Prostate gland (tissue), 2 donors: ENCODE measurements at regions not wholly inside any gene's neighbourhood (a gene's known extent, or its start where the extent isn't known, plus 50 kb on each side); places are given as distances from the start of the nearest gene placed in this dataset.

ENCODE experiments used
- DNase-seq: peaks from one replicate; pipeline ENCODE4 v3.0.0-alpha.2; 2019; ENCODE audit warnings: low spot score
- H3K27ac ChIP-seq, 2 donors: fragments of 200-600 bp; sonication (generic); 2 replicates each; pipeline ENCODE4 v1.5.1; 2017 to 2019
- H3K27me3 ChIP-seq: fragments of 200-600 bp; sonication (generic); replicated peaks from 2 replicates; pipeline ENCODE4 v1.5.1; 2019; ENCODE audit not compliant: insufficient read depth
- H3K36me3 ChIP-seq, 2 donors: fragments of 200-600 bp; sonication (generic); 1 replicate in 1 of 2; 2 replicates in 1 of 2; pipeline versions ENCODE4 v1.5.1 to v1.8.1; 2017 to 2019
- H3K4me1 ChIP-seq: fragments of 200-600 bp; sonication (generic); replicated peaks from 2 replicates; pipeline ENCODE4 v1.5.1; 2019
- H3K4me3 ChIP-seq, 2 donors: fragments of 200-600 bp; sonication (generic); 2 replicates each; pipeline ENCODE4 v1.5.1; 2017 to 2019
- H3K9me3 ChIP-seq: fragments of 200-600 bp; sonication (generic); 2 replicates; pipeline ENCODE4 v1.5.1; 2017
- POLR2A ChIP-seq: fragments of 450-650 bp; IDR thresholded peaks from one replicate; pipeline ENCODE4 v1.6.1; 2016; ENCODE audit warnings: antibody characterized with exemption, mild to moderate bottlenecking
- POLR2AphosphoS5 ChIP-seq: sonication (generic); formaldehyde crosslinking; IDR thresholded peaks from one replicate; pipeline ENCODE4 v1.6.1; 2017; ENCODE audit warnings: antibody characterized with exemption
- WGBS: methylation state at CpG from one replicate; pipeline ENCODE4 v1.1.5; 2018; 5-methylcytosine and 5-hydroxymethylcytosine counted together
- intact Hi-C: fragments of 100-400 bp; cut with DNase I; formaldehyde crosslinking; loops from one replicate; pipeline ENCODE4 v1.14.2; 2022
- TF ChIP-seq, protein P1 (sequence below), 4 experiments: fragments of 200-600 bp in 2 of 4; fragments of 450-650 bp in 2 of 4; sonication (generic) in 2 of 4; IDR thresholded peaks; 1 replicate in 3 of 4; 2 replicates in 1 of 4; pipeline ENCODE4 v1.5.1; 2016 to 2019; ENCODE audit warnings: antibody characterized with exemption in 4 of 4, mild to moderate bottlenecking in 2 of 4, moderate library complexity in 2 of 4

- intact Hi-C loops = no loop called here
- TF ChIP-seq POLR2AphosphoS5 (no peak), POLR2A (no peak)
- TF ChIP-seq, protein P1, sequence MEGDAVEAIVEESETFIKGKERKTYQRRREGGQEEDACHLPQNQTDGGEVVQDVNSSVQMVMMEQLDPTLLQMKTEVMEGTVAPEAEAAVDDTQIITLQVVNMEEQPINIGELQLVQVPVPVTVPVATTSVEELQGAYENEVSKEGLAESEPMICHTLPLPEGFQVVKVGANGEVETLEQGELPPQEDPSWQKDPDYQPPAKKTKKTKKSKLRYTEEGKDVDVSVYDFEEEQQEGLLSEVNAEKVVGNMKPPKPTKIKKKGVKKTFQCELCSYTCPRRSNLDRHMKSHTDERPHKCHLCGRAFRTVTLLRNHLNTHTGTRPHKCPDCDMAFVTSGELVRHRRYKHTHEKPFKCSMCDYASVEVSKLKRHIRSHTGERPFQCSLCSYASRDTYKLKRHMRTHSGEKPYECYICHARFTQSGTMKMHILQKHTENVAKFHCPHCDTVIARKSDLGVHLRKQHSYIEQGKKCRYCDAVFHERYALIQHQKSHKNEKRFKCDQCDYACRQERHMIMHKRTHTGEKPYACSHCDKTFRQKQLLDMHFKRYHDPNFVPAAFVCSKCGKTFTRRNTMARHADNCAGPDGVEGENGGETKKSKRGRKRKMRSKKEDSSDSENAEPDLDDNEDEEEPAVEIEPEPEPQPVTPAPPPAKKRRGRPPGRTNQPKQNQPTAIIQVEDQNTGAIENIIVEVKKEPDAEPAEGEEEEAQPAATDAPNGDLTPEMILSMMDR (IDR thresholded peaks at IDR 0.05) = no peak
- no peaks in the 10 kb centered on the region for H3K4me1 ChIP-seq
- H3K36me3 ChIP-seq = no peaks in the 10 kb centered on the region
- no peak for DNase-seq
- no peak overlapping the region for H3K27ac ChIP-seq
- peaks cover 2% of the 10 kb centered on the region for H3K27me3 ChIP-seq
- 100% methylated on average over 1 of the region's 1 CpG for WGBS
- no peaks in the 10 kb centered on the region for H3K9me3 ChIP-seq
- H3K4me3 ChIP-seq = no peak overlapping the region
Observed at GRCh38 chr20:21609981-21610380, 95.5 kb upstream of the PAX1 start.

- no peak for DNase-seq
- 56% methylated on average over 3 of the region's 3 CpGs for WGBS
- Histone ChIP-seq H3K4me3 (no peak overlapping the region), H3K4me1 (no peaks in the 10 kb centered on the region), H3K27ac (no peak overlapping the region), H3K9me3 (no peaks in the 10 kb centered on the region), H3K27me3 (peaks cover 2% of the 10 kb centered on the region), H3K36me3 (no peaks in the 10 kb centered on the region)
- TF ChIP-seq, protein P1 (IDR thresholded peaks at IDR 0.05) = no peak
- TF ChIP-seq POLR2A = no peak
- TF ChIP-seq POLR2AphosphoS5 = no peak
- intact Hi-C loops = no loop called here
Observed at GRCh38 chr20:21609221-21609620, 95.4 kb upstream of the NKX2-2 start.

DNA sequence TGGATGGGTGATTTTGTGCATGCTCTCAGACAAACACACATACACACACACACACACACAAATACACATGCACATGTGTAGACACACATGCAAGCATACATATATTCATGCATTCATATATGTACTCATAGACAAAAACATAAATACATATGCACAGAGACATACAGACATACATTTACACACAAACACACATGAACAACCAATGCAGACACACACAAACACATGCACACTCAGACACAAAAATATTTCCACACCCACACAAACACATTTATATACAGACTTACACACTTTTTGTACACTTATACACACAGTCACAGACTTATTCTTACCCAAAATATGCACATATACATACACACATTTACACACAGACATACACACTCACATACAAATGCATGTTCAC lies 94.9 kb upstream of the NKX2-2 start:
- no peak for DNase-seq
- Histone ChIP-seq H3K27me3 (peaks cover 2% of the 10 kb centered on the region), H3K36me3 (no peaks in the 10 kb centered on the region), H3K4me3 (no peak overlapping the region), H3K27ac (no peak overlapping the region), H3K9me3 (no peaks in the 10 kb centered on the region), H3K4me1 (no peaks in the 10 kb centered on the region)
- intact Hi-C loops = no loop called here
- TF ChIP-seq, protein P1 (IDR thresholded peaks at IDR 0.05) = no peak
- TF ChIP-seq POLR2AphosphoS5 = no peak

DNA sequence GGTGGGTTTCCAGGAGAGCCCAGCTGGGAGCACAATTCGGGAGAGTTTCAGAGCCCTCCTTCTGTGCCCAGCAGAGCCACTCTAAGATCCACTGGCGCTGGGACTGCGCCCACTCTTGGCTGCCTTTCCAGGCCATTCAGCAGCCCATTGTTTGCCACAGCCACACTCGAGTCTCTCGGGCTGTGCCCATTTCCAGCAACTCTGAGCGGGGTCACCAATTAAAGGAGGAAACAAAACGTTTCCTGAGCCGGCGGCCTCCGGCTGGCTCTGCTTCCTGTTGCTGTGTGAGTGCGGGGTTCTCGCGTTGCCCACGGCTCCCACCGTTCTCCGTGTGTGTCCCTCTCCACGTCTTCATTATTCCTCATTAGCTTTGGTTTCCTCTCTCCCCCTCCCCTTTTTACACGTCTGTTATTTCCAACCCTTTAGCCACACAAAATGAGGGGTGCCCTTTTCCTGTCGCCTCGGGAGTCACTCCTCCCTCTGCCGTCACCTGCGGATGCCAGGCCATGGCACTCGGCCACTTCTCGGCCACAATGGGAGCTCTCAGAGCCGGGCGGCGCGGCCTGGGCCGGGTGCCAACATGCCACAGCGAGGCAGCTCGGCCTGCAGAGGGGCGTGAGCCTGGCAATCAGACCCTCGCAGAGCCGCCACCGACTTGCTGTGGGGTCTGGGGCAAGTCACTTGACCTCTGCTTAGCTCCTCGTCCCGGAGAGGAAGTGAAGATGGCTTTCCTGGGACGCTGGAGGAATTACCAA lies 94.3 kb upstream of the NKX2-2 start:
- peaks cover 2% of the 10 kb centered on the region for H3K27me3 ChIP-seq
- peak; percentile 66 for DNase-seq
- no peaks in the 10 kb centered on the region for H3K9me3 ChIP-seq
- H3K4me3 ChIP-seq = no peak overlapping the region
- no peaks in the 10 kb centered on the region for H3K36me3 ChIP-seq
- intact Hi-C loops = no loop called here
- no peak overlapping the region for H3K27ac ChIP-seq
- TF ChIP-seq POLR2A (no peak), POLR2AphosphoS5 (no peak)
- TF ChIP-seq, protein P1 (IDR thresholded peaks at IDR 0.05) = no peak
- H3K4me1 ChIP-seq = no peaks in the 10 kb centered on the region
- 41% methylated on average over 37 of the region's 38 CpGs for WGBS

GRCh38 chr20:21601799-21602198 lies 87.9 kb upstream of the NKX2-2 start:
- no peaks in the 10 kb centered on the region for H3K4me1 ChIP-seq
- 73% methylated on average over 4 of the region's 4 CpGs for WGBS
- no peak overlapping the region for H3K27ac ChIP-seq
- H3K4me3 ChIP-seq = no peak overlapping the region
- no peaks in the 10 kb centered on the region for H3K36me3 ChIP-seq
- DNase-seq = no peak
- no peaks in the 10 kb centered on the region for H3K27me3 ChIP-seq
- TF ChIP-seq POLR2A = no peak
- no peak for TF ChIP-seq POLR2AphosphoS5
- TF ChIP-seq, protein P1 (IDR thresholded peaks at IDR 0.05) = no peak
- intact Hi-C loops = no loop called here
- no peaks in the 10 kb centered on the region for H3K9me3 ChIP-seq
